GM19395 (cell line): ENCODE measurements at regions not wholly inside any gene's neighbourhood (a gene's known extent, or its start where the extent isn't known, plus 50 kb on each side); places are given as distances from the start of the nearest gene placed in this dataset.
"Not testable (repeated sequence)": the region's sequence is repeated elsewhere in the genome, so short reads cannot be mapped to it uniquely, and the experiment has no call there.

Source experiments
- ATAC-seq: cut with Tn5 transposase; IDR thresholded peaks from one replicate; pipeline ENCODE4 v1.9.1; 2021; ENCODE audit warnings: mild to moderate bottlenecking, moderate library complexity; ENCODE audit not compliant: unreplicated experiment

GRCh38 chr10:44013981-44014380 is 365.3 kb upstream of the ZNF32 start:
- no peak for ATAC-seq

- no peak for ATAC-seq
Observed at GRCh38 chr10:44012921-44013320, 364.2 kb upstream of the ZNF32 start.

GRCh38 chr10:44011603-44011981 is 362.9 kb upstream of the ZNF32 start:
- ATAC-seq = no peak

- peak; percentile 98 for ATAC-seq
Observed at GRCh38 chr10:44010873-44011602, 362.4 kb upstream of the ZNF32 start.

GRCh38 chr10:44009891-44010632 is 361.4 kb upstream of the ZNF32 start:
- no peak for ATAC-seq

GRCh38 chr10:44008917-44009709 is 360.4 kb upstream of the ZNF32 start:
- no peak for ATAC-seq

- no peak for ATAC-seq
Observed at GRCh38 chr10:44008270-44008916, 359.7 kb upstream of the ZNF32 start.

- ATAC-seq = no peak
Observed at GRCh38 chr10:44006771-44007170, 358.1 kb upstream of the ZNF32 start.

- no peak for ATAC-seq
Observed at GRCh38 chr10:44005788-44006099, 357.1 kb upstream of the ZNF32 start.

- ATAC-seq = no peak
Observed at GRCh38 chr10:44004913-44005787, 356.5 kb upstream of the ZNF32 start.

GRCh38 chr10:43998021-43998809 is 349.5 kb upstream of the ZNF32 start:
- ATAC-seq = no peak

GRCh38 chr10:43997330-43997729 is 348.6 kb upstream of the ZNF32 start:
- no peak for ATAC-seq

- ATAC-seq = no peak
Observed at GRCh38 chr10:43994539-43994938, 345.9 kb upstream of the ZNF32 start.

GRCh38 chr10:43992816-43993215 is 344.1 kb upstream of the ZNF32 start:
- not testable (repeated sequence) for ATAC-seq

- ATAC-seq = no peak
Observed at GRCh38 chr10:43986374-43986773, 337.7 kb upstream of the ZNF32 start.

- no peak for ATAC-seq
Observed at GRCh38 chr10:43985941-43986340, 337.3 kb upstream of the ZNF32 start.

- no peak for ATAC-seq
Observed at GRCh38 chr10:43983856-43984271, 335.2 kb upstream of the ZNF32 start.

- no peak for ATAC-seq
Observed at GRCh38 chr10:43983405-43983804, 334.7 kb upstream of the ZNF32 start.

GRCh38 chr10:43982250-43982649 is 333.6 kb upstream of the ZNF32 start:
- no peak for ATAC-seq

GRCh38 chr10:43981696-43982095 is 333.0 kb upstream of the ZNF32 start:
- no peak for ATAC-seq
